ENCODE measurements at regions not wholly inside any gene's neighbourhood (a gene's known extent, or its start where the extent isn't known, plus 50 kb on each side); places are given as distances from the start of the nearest gene placed in this dataset.

DNA sequence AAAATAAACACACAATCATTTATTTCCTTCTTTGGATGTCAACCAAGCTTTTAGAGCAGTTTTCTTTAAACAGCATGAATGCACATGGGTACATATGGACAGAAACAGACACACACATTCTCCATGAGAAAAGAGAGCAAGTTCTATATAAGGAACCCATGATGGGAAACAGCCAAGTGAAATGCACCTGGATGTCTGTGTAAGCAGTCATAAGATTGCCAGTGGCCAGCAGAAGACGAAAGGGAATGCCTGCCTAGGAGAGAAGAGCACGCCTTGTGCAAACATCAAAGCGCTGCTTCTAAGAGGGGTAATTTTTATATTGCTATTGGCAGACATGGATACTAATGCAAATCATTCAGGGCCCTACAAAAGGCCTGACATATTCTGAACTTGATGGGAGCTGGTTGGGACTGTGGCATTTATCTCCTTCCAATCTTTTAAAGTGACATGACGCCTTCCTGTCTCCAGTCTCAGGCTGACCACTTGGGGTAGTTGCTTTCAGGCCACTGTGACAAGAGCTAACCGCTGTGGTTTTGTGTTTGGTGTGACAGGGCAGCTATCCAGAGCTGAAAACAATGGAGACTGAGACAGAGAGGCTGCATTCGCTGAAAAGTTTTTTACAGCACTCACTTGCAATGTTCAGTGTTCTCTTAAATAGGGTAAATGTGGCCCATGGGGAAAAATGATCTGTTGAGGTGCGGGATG lies 75.0 kb upstream of the DPT start:
- no peak for TF ChIP-seq POLR2AphosphoS5 (IDR thresholded peaks at IDR 0.05; ENCODE audit: low read depth, low read length)
- no peak for TF ChIP-seq POLR2A (IDR thresholded peaks at IDR 0.05; ENCODE audit: low read depth, low read length)
- no peak for TF ChIP-seq TAF1 (IDR thresholded peaks at IDR 0.05; ENCODE audit: borderline replicate concordance, low read depth, low read length)
- DNase-seq (ENCODE audit: insufficient read length) = no peak
- FAIRE-seq = no peak

DNA sequence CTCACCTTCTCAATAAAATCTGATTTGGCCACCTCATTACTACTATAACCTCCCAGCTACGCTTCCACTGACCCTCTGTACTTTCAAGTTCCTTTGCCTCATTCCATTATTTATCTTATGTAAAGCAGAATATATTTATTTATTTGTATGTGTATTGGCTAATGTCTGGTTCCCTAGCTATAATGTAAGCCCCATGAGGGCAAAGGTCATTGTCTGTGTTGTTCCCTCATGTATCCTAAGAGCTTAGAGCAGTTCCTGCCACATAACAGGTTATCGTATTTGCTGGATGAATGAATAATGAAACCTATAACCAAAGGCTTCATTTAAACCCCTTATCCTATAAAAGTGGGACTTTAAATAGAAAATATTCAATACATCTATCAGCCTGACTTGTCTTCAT lies 77.9 kb upstream of the DPT start:
- DNase-seq (ENCODE audit: insufficient read length) = no peak
- FAIRE-seq = no peak
- no peak for TF ChIP-seq POLR2AphosphoS5 (IDR thresholded peaks at IDR 0.05; ENCODE audit: low read depth, low read length)

DNA sequence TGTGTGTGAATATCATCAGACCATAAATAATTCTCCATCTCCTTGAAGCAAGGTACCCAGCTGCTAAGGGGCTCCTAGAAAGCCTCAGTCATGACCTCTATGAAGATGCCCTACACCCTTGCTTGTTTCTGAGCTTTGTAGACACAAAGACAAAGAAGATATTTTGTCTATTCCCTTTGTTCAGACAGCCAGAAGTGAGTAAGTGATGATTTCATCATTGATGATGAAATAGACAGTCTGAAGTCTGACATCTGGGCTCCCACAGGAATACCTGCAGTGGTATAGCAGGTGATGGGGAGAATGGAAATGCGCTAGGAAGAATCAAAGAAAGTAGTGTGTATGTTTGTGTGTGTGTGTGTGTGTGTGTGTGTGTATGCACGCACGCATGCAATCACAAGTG lies 82.2 kb upstream of the DPT start:
- FAIRE-seq (no peak), DNase-seq (ENCODE audit: insufficient read length) (no peak)
- TF ChIP-seq POLR2A (IDR thresholded peaks at IDR 0.05; ENCODE audit: low read depth, low read length) (no peak), TAF1 (IDR thresholded peaks at IDR 0.05; ENCODE audit: borderline replicate concordance, low read depth, low read length) (no peak), POLR2AphosphoS5 (IDR thresholded peaks at IDR 0.05; ENCODE audit: low read depth, low read length) (no peak)

DNA sequence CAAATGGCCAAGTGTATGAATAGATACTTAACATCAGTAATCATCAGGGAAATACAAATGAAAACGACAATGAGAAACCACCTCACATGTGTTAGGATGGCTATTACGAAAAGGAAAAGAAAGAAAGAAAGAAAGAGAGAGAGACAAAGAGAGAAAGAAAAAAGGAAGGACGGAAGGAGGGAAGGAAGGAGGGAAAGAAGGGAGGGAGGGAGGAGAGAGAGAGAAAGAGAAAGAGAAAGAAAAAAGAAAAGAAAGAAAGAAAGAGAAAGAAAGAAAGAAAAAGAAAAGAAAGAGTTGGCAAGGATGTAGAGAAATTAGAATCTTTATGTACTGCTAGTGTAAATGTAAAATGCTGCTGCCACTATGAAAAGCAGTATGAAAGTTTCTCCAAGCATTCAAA lies 90.7 kb upstream of the DPT start:
- DNase-seq (ENCODE audit: insufficient read length) (no peak), FAIRE-seq (no peak)
- TF ChIP-seq POLR2A (IDR thresholded peaks at IDR 0.05; ENCODE audit: low read depth, low read length) = no peak
- TF ChIP-seq POLR2AphosphoS5 (IDR thresholded peaks at IDR 0.05; ENCODE audit: low read depth, low read length) = no peak
- TF ChIP-seq TAF1 (IDR thresholded peaks at IDR 0.05; ENCODE audit: borderline replicate concordance, low read depth, low read length) = no peak

DNA sequence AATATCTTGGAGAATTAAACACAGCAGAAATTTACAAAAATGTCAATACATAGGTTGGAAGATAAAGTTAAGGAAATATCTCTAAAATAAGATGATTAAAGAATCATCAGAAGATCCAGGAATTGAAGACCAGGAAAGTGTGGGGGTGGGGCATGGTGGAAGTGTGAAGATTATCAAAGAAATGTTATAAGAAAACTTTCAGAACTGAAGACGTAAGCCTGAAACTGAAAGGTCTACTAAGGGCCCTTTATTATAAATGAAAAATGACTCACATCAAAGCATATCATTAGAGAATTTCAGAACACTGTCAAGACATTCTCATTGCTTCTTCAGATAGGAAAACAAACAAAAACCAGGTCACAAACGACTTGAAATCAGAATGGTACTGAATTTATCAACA lies 92.4 kb upstream of the DPT start:
- no peak for FAIRE-seq
- no peak for TF ChIP-seq POLR2AphosphoS5 (IDR thresholded peaks at IDR 0.05; ENCODE audit: low read depth, low read length)

DNA sequence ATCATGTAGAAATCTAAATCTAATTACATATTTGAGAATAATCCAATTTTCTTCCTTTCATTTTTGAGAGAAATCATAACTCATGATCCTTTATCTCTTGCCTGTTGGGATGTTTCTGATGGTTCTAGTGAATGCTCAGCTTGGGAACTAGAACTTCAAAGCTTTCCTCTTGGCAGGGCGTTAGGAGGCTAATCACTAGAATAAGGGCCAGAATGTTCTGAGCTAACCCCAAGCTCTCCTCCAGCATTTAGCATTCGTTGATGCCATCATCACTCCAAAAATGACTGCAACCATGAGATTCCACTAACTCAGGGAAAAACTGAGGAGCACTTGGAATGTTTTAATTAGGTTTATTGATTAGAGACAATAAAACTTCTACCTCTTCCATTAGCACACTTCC lies 93.9 kb upstream of the DPT start:
- TF ChIP-seq POLR2A (IDR thresholded peaks at IDR 0.05; ENCODE audit: low read depth, low read length) = no peak
- TF ChIP-seq POLR2AphosphoS5 (IDR thresholded peaks at IDR 0.05; ENCODE audit: low read depth, low read length) = no peak
- FAIRE-seq = no peak
- DNase-seq (ENCODE audit: insufficient read length) = no peak

More for the DNA sequence above, 92.4 kb upstream of the DPT start:
- no peak for DNase-seq (ENCODE audit: insufficient read length)

DNA sequence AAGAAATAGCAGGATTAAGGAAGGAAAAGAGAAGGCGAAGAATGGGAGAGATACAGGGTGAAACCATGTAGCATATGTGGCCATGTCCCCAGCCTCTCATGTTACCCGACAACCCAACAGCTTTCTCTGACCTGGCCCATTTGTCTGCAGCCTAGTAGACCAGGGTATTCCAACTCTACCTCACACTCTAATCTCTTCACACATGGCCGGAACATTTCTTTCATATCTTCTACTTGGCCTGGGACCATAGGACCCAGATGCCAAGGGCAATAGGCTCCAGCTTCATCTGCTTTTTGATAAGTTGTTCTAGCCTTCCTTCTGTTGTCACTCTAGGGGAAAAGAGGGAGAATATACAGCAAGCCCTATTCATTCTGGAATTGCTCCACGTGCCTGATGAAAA lies 95.0 kb upstream of the DPT start:
- no peak for TF ChIP-seq POLR2AphosphoS5 (IDR thresholded peaks at IDR 0.05; ENCODE audit: low read depth, low read length)
- no peak for TF ChIP-seq TAF1 (IDR thresholded peaks at IDR 0.05; ENCODE audit: borderline replicate concordance, low read depth, low read length)
- TF ChIP-seq POLR2A (IDR thresholded peaks at IDR 0.05; ENCODE audit: low read depth, low read length) = no peak
- DNase-seq (ENCODE audit: insufficient read length) = no peak
- no peak for FAIRE-seq

DNA sequence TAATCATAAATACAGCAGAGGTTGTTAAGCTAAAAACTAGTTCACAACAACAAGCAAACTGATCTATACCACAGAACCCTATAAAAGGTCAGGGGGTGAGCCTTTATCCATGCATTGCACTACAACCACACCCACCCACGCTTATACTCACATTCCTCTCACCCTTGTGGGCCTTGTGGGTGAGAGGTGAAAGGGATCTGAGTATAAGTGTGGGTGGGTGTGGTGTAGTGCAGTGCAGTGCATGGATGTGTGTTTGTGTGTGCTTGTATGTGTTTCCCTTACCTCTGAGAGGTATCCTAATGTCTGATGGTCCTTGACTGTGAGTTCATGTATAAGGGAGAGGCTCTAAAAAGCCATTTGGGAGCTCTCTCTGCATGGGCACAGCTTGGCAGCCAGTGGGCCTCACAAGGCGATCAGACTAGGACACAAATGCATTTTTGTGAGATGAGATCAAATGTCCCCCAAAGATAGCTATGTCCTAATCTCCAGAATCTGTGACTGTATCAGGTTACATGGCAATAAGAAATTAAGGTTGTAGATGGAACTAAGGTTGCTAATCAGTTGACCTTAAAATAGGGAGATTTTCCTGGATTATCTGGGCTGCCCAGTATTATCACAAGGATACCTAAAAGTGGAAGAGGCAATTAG lies 95.5 kb upstream of the DPT start:
- no peak for DNase-seq (ENCODE audit: insufficient read length)
- TF ChIP-seq POLR2A (IDR thresholded peaks at IDR 0.05; ENCODE audit: low read depth, low read length) = no peak
- TF ChIP-seq TAF1 (IDR thresholded peaks at IDR 0.05; ENCODE audit: borderline replicate concordance, low read depth, low read length) = no peak
- no peak for FAIRE-seq

DNA sequence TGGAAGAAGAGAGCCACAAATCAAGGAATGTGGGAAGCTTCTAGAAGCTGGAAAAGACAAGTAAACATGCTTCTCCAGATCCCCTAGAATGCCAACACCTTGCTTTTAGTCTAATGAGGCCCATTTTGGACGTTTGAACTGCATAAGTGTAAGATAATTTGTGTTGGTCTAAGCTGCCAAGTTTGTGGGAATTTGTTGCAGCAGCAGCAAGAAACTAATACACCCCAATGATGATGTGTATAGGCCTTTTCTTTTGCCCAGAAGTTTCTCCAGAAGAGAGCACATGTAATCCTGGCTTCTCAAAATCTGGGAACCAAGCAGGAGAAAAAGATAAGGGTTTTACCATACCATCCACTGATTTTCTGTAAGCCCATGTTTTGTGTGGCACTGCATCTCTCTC lies 96.1 kb upstream of the DPT start:
- TF ChIP-seq POLR2AphosphoS5 (IDR thresholded peaks at IDR 0.05; ENCODE audit: low read depth, low read length) = no peak
- TF ChIP-seq POLR2A (IDR thresholded peaks at IDR 0.05; ENCODE audit: low read depth, low read length) = no peak
- TF ChIP-seq TAF1 (IDR thresholded peaks at IDR 0.05; ENCODE audit: borderline replicate concordance, low read depth, low read length) = no peak
- DNase-seq (ENCODE audit: insufficient read length) (no peak), FAIRE-seq (no peak)

DNA sequence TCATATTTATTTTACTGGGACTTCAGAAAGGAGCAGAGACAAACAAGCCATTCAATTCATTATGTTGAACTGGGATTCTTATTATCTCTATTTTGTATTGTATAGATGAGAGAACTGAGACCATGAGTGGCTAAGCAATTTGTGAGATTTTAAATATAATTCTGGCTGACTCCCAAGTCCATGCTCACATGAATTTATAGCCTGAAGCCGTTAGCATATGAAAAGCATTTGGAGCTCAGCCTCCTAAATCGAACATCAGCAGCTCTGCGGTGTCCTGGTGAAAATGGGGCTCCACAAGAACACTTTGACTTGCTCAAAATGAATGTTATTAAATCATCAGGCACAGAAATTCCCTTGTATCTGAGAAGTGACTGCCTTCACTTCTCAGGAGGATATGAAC lies 96.8 kb upstream of the DPT start:
- FAIRE-seq (no peak), DNase-seq (ENCODE audit: insufficient read length) (no peak)
- TF ChIP-seq TAF1 (IDR thresholded peaks at IDR 0.05; ENCODE audit: borderline replicate concordance, low read depth, low read length) = no peak
- no peak for TF ChIP-seq POLR2A (IDR thresholded peaks at IDR 0.05; ENCODE audit: low read depth, low read length)
- no peak for TF ChIP-seq POLR2AphosphoS5 (IDR thresholded peaks at IDR 0.05; ENCODE audit: low read depth, low read length)

DNA sequence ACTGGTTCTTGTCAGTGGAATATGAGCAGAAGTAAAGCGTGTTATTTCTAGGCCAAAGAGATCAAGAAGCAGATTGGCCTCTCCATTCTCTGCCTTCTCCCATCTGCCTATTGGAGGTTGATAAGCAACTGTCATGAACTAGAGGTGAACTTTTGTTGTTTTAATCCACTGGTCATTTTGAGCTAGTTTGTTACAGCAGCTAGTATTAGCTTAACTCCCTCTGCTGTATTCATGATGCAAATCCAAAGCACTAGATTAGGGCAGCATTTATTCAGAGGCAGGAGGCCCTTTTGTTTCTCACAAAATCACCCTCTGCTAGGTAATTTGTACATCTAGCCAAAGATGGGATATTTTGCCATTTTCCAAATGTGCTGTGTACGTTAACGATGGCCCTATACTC lies 97.3 kb upstream of the DPT start:
- no peak for DNase-seq (ENCODE audit: insufficient read length)
- FAIRE-seq = no peak
- TF ChIP-seq POLR2A (IDR thresholded peaks at IDR 0.05; ENCODE audit: low read depth, low read length) = no peak
- TF ChIP-seq POLR2AphosphoS5 (IDR thresholded peaks at IDR 0.05; ENCODE audit: low read depth, low read length) = no peak
- TF ChIP-seq TAF1 (IDR thresholded peaks at IDR 0.05; ENCODE audit: borderline replicate concordance, low read depth, low read length) = no peak

DNA sequence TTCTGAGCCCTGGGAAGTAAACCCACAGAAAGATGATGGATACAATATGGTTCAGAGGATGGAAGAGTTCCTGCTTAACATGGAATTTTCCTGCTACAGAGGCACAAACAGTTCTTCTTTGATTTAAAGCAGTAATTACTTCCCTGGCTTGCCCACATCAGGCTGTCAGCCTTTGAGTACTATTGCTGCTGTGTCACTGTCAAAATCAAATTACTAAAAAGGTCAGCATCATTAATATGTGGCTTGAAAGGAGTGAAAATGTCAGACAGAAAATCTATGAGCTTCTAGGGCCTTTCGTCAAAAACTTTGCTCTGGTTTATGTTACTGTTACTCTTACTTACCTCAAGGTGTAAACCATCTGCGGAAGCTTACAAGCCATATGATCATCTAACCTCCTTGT lies 98.6 kb upstream of the DPT start:
- DNase-seq (ENCODE audit: insufficient read length) (no peak), FAIRE-seq (no peak)
- TF ChIP-seq TAF1 (IDR thresholded peaks at IDR 0.05; ENCODE audit: borderline replicate concordance, low read depth, low read length) (no peak), POLR2AphosphoS5 (IDR thresholded peaks at IDR 0.05; ENCODE audit: low read depth, low read length) (no peak), POLR2A (IDR thresholded peaks at IDR 0.05; ENCODE audit: low read depth, low read length) (no peak)

DNA sequence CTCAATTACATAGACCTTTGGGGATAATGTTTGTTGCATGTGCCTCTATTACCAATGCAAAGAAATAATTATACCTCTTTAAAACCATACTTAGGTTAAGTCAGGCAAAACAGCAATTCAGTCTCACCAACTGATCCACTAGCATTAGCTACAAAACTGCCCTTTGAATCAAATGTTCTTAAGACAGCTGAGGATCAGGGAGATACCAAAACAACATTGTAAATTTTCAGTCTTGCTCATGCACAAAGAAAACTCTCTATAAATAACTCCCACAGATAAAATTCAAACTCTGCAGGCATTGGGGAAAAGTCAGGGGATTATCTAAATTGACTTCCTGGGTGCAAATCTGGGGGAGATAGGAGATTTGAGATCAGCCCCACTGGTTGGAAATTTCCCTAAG lies 100.9 kb upstream of the DPT start:
- FAIRE-seq (no peak), DNase-seq (ENCODE audit: insufficient read length) (no peak)
- TF ChIP-seq POLR2AphosphoS5 (IDR thresholded peaks at IDR 0.05; ENCODE audit: low read depth, low read length) (no peak), TAF1 (IDR thresholded peaks at IDR 0.05; ENCODE audit: borderline replicate concordance, low read depth, low read length) (no peak), POLR2A (IDR thresholded peaks at IDR 0.05; ENCODE audit: low read depth, low read length) (no peak)
